GM19463 (cell line): ENCODE measurements at regions not wholly inside any gene's neighbourhood (a gene's known extent, or its start where the extent isn't known, plus 50 kb on each side); places are given as distances from the start of the nearest gene placed in this dataset.
A peak's percentile ranks its signal among the peaks of the same experiment; 100 is the strongest.

Source experiments
- ATAC-seq: cut with Tn5 transposase; IDR thresholded peaks from one replicate; pipeline ENCODE4 v1.9.1; 2021; ENCODE audit warnings: mild to moderate bottlenecking, moderate library complexity; ENCODE audit not compliant: unreplicated experiment

GRCh38 chr5:103953601-103954382 lies 391.2 kb upstream of the NUDT12 start:
- ATAC-seq: no peak

DNA sequence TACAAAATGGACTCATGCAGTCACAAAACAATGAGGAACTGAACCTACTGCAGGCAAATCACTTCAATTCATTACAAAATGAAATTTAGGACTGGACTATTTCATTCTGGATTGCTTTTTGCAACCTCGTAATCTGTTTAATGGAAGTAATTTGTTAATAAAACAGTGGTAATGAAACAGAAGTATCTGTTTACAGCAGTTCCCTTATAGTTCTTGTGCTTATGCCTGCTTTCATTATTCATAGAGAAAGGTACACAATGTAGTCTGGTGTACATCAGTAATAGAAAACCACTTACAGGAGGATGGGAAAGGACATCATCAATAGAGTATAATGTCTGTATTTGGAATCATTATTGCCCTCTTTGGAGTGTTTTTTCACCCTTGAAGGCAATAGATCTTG lies 389.2 kb upstream of the NUDT12 start:
- no peak for ATAC-seq

DNA sequence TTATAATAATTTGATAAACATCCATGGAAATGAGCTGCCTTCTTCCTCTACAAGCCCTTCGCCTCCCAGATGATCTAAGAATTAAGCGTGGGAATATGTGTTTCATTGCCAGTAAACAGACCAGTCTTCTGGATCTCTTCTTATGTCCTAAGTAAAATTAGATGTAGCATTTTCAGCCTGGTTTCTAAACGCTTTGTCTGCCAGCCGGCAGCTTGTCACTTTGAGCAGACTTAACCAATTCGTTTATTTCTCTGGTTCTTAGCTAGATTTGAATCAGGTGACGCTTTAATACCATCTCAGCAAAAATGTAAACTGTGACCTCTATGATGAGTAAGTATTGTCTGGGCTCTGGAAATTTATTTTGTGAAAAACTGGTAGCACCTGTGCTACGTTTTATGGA lies 380.6 kb upstream of the NUDT12 start:
- ATAC-seq: no peak

- no peak for ATAC-seq
These were observed 380.1 kb upstream of the NUDT12 start for GRCh38 chr5:103942587-103943186.

GRCh38 chr5:103941596-103941995 lies 379.0 kb upstream of the NUDT12 start:
- no peak for ATAC-seq

DNA sequence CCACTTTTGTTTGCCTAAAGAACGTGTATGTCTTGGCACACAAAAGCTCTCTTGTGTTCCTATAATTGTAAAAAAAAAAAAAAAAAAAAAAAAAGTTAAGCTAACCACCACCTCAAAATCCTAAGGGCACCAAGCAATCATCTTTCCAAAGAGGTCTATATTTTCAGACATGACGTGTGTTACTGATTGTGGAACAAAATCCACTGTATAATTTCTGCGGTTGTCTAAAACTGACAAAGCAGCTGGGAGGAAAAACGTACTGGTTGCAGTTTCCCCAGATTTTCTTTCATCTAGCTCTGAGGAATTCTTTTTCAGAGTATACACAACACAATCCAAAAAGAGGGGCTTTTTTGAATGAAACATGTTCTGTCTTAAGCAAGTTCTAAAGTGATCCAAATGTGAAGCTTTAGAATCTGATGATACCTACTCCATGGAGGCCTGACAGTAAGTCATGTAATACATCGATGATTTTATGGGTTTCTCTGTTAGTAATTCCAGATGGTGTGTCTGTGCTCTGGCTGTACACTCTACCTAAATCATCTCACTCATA lies 375.6 kb upstream of the NUDT12 start:
- ATAC-seq: no peak

GRCh38 chr5:103929338-103930013 lies 366.9 kb upstream of the NUDT12 start:
- peak; percentile 73 for ATAC-seq

DNA sequence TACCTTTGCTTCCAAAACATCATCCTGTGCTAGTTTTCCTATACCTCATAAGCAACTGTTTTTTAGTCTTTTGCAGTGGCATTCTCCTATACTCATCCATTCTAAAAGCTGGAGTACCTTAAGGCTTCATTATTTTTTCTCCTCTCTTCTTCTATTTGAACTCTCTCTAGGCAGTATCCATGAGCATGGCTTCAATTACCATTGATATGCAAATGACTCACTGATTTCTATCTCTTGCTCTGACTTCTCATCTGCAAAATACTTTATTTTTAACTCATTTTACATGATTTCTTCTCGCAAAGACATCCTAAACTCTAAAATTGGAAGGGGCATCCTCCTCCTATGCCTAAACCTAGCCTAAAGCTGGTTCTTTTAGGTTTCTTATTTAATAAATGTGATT lies 365.1 kb upstream of the NUDT12 start:
- ATAC-seq: no peak

GRCh38 chr5:103923616-103924168 lies 361.1 kb upstream of the NUDT12 start:
- no peak for ATAC-seq

- ATAC-seq: no peak
These were observed 356.9 kb upstream of the NUDT12 start for GRCh38 chr5:103919506-103919905.

GRCh38 chr5:103918668-103919367 lies 356.2 kb upstream of the NUDT12 start:
- ATAC-seq: no peak

DNA sequence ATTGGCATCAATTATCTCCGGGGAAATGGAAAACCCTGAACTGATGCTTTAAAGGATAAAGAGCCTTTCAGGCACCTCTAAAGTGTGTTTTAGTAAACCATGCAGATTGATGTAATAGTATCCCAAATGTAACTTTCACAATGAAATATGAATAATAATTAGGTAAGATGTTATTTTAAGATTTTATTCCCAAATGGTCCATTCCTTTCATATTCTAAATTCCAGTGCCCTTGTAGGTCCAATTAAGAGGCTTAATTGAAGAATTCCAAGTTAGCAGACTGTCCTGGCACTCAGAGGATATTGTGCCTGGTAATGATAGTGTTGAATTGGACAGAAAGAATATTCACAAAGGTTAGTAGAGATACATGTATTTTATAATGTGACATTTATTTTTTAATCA lies 352.5 kb upstream of the NUDT12 start:
- ATAC-seq: no peak

DNA sequence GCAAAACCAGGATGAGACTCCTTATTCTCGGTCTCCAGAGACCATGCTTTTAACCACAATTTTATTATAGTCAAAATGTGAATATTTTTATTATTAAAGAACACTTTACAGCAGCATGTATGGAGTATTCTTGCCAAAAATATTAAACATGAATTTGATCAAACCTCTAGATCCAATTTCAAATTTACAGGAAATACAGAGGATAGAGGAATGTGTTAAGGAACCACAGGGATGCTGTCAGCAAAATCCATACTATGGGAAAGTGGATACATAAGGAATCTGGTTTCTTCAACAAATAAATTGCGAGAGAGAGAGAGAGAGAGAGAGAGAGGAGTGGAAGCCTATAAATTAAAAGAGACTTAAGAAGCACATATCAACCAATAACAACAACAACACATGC lies 348.2 kb upstream of the NUDT12 start:
- no peak for ATAC-seq

- no peak for ATAC-seq
These were observed 347.4 kb upstream of the NUDT12 start for GRCh38 chr5:103910011-103910410.

DNA sequence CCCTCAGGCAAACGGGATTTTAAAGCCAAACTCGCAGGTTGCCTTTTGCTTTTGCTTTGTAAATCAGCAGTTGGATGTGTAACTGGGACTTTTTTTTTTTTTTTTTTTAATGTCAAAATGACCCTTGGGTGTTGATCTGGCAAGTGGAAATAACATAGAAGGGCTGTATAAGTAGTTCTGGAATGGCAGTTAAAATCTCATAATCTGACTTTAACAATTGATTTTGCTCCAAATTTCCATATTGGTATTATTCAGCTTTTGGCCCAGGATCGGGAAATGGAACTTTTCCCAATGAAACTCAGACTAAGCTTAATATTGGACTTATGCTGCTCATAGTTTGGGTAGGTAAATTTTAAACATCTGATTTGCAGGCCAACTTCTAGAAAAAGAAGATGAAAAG lies 346.8 kb upstream of the NUDT12 start:
- ATAC-seq: no peak

- no peak for ATAC-seq
These were observed 345.9 kb upstream of the NUDT12 start for GRCh38 chr5:103908336-103909080.

- ATAC-seq: no peak
These were observed 344.4 kb upstream of the NUDT12 start for GRCh38 chr5:103907001-103907400.

- no peak for ATAC-seq
These were observed 342.1 kb upstream of the NUDT12 start for GRCh38 chr5:103904651-103905050.

DNA sequence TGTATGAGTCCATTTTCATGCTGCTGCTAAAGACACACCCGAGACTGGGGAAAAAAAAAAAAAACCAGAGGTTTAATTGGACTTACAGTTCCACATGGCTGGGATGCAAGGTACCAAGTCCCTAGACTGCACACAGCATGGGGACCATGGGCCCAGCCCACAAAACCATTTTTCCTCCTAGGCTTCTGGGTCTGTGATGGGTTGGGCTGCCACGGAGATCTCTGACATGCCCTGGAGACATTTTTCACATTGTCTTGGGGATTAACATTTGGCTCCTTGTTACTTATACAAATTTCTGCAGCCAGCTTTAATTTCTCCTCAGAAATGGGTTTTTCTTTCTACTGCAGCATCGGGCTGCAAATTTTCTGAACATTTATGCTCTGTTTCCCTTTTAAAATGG lies 340.3 kb upstream of the NUDT12 start:
- no peak for ATAC-seq

DNA sequence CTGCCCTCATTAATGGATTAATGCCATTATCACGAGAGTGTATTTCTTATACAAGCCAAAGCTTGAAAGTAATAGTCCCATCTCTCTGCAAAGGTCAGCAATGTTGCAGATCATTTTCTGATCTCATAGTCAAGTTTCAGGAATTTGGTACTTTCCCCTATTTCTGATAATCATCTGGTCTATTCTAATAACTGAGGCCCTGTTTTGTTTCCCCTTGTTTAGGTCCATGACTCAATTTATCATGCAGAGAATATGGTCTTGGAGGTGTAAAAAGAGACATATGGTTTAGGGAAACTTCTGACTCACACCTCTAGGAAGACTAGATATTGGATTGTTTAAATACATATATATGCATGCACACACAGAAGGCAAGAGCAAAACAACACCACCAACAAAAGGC lies 339.3 kb upstream of the NUDT12 start:
- no peak for ATAC-seq
